ENCODE measurements at regions not wholly inside any gene's neighbourhood (a gene's known extent, or its start where the extent isn't known, plus 50 kb on each side); places are given as distances from the start of the nearest gene placed in this dataset.

DNA sequence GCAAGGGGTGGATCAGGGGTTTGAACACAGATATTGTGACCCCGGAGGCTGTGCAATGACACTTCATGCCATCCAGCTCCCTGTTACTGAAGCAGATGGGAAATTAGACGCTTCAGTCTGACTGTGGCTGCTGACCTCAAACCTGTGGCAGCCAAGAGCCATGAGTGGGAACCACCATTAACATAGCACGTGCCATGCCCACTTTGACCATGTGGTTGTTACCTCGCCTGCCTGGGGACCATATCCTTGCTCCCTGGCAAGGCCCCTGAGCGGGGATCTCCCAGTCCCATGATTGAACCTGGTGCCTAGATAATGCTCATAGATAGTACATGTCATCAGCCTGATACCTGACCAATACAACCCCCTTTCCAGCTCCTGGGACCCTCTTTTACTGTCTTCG is 68.9 kb downstream of the CYP26B1 start:
- TF ChIP-seq, protein P1, sequence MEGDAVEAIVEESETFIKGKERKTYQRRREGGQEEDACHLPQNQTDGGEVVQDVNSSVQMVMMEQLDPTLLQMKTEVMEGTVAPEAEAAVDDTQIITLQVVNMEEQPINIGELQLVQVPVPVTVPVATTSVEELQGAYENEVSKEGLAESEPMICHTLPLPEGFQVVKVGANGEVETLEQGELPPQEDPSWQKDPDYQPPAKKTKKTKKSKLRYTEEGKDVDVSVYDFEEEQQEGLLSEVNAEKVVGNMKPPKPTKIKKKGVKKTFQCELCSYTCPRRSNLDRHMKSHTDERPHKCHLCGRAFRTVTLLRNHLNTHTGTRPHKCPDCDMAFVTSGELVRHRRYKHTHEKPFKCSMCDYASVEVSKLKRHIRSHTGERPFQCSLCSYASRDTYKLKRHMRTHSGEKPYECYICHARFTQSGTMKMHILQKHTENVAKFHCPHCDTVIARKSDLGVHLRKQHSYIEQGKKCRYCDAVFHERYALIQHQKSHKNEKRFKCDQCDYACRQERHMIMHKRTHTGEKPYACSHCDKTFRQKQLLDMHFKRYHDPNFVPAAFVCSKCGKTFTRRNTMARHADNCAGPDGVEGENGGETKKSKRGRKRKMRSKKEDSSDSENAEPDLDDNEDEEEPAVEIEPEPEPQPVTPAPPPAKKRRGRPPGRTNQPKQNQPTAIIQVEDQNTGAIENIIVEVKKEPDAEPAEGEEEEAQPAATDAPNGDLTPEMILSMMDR (conservative IDR thresholded peaks at IDR 0.05; ENCODE audit: low read depth, low read length), result no peak
- TF ChIP-seq EZH2 (IDR thresholded peaks at IDR 0.05; ENCODE audit: borderline replicate concordance, low read depth, low read length, poor library complexity, severe bottlenecking), result no peak

Data from A673 (cell line).